Tibial nerve (tissue), 4 donors: ENCODE measurements at regions not wholly inside any gene's neighbourhood (a gene's known extent, or its start where the extent isn't known, plus 50 kb on each side); places are given as distances from the start of the nearest gene placed in this dataset.

Experiments used
- DNase-seq, 2 donors: peaks; one replicate each; pipeline ENCODE4 v3.0.0-alpha.2; 2019; ENCODE audit warnings: low spot score in 2 of 2
- H3K27ac ChIP-seq, 4 donors: fragments of 200-600 bp; sonication (generic) in 3 of 4; one replicate each; pipeline ENCODE4 v1.5.1; 2017 to 2019; ENCODE audit warnings: mild to moderate bottlenecking in 1 of 4
- H3K27me3 ChIP-seq, 2 donors: fragments of 200-600 bp; sonication (generic) in 1 of 2; one replicate each; pipeline versions ENCODE4 v1.5.1 to v1.6.0; 2017 to 2019
- H3K36me3 ChIP-seq, 3 donors: fragments of 200-600 bp; sonication (generic); one replicate each; pipeline ENCODE4 v1.5.1; 2018 to 2019
- H3K4me1 ChIP-seq, 4 donors: fragments of 200-600 bp; sonication (generic) in 3 of 4; one replicate each; pipeline ENCODE4 v1.5.1; 2017 to 2019
- H3K4me3 ChIP-seq, 4 donors: fragments of 200-600 bp; sonication (generic) in 3 of 4; one replicate each; pipeline ENCODE4 v1.5.1; 2017 to 2019; ENCODE audit warnings: mild to moderate bottlenecking in 1 of 4, moderate library complexity in 1 of 4
- H3K9me3 ChIP-seq, 4 donors: fragments of 200-600 bp; sonication (generic) in 3 of 4; one replicate each; pipeline ENCODE4 v1.5.1; 2017 to 2019
- CTCF ChIP-seq, 5 experiments: fragments of 200-600 bp in 3 of 5; fragments of 450-650 bp in 2 of 5; sonication (generic) in 3 of 5; IDR thresholded peaks; one replicate each; pipeline ENCODE4 v1.5.1; 2016 to 2019; ENCODE audit warnings: antibody characterized with exemption in 5 of 5, mild to moderate bottlenecking in 3 of 5, moderate library complexity in 2 of 5
- EP300 ChIP-seq, 2 donors: sonication (generic); formaldehyde crosslinking; IDR thresholded peaks; one replicate each; pipeline ENCODE4 v1.6.1; 2017; ENCODE audit warnings: antibody characterized with exemption in 2 of 2, mild to moderate bottlenecking in 1 of 2
- POLR2A ChIP-seq, 2 donors: fragments of 450-650 bp; IDR thresholded peaks; one replicate each; pipeline ENCODE4 v1.6.1; 2017; ENCODE audit warnings: antibody characterized with exemption in 2 of 2, mild to moderate bottlenecking in 2 of 2, moderate library complexity in 2 of 2
- WGBS, 2 donors: methylation state at CpG; one replicate each; pipeline ENCODE4 v1.1.5; 2018; 5-methylcytosine and 5-hydroxymethylcytosine counted together

DNA sequence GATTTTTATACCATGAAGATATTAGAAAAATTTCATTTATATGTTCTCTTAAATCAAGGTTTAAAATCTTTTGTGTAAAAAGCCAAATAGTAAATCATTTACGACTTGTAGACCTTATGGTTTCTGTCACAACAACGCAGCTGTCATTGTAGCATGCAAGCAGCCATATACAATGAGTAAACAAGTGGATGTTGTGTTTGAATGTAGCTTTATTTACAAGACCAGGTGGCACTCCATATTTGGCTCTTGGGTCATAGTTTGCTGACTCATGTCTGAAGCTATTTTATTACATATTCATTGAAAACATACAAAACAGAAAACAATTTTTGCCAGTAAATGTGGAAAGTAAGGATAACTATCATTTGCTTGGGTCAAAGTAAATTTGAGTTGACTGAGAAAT lies 930.8 kb downstream of the SLITRK5 start:
- H3K4me3 ChIP-seq = no peak overlapping the region
- peaks cover 0 to 8% (median 0%) of the 10 kb centered on the region in 4 donors for H3K9me3 ChIP-seq
- no peak overlapping the region for H3K27ac ChIP-seq
- WGBS, 2 donors = 77 to 81% methylated on average over 2 of the region's 2 CpGs
- no peaks in the 10 kb centered on the region for H3K36me3 ChIP-seq
- TF ChIP-seq POLR2A (IDR thresholded peaks at IDR 0.05) = no peak
- no peak for TF ChIP-seq EP300 (IDR thresholded peaks at IDR 0.05)
- no peak for TF ChIP-seq CTCF (IDR thresholded peaks at IDR 0.05)
- DNase-seq = no peak
- H3K27me3 ChIP-seq = no peaks in the 10 kb centered on the region
- H3K4me1 ChIP-seq = no peaks in the 10 kb centered on the region

DNA sequence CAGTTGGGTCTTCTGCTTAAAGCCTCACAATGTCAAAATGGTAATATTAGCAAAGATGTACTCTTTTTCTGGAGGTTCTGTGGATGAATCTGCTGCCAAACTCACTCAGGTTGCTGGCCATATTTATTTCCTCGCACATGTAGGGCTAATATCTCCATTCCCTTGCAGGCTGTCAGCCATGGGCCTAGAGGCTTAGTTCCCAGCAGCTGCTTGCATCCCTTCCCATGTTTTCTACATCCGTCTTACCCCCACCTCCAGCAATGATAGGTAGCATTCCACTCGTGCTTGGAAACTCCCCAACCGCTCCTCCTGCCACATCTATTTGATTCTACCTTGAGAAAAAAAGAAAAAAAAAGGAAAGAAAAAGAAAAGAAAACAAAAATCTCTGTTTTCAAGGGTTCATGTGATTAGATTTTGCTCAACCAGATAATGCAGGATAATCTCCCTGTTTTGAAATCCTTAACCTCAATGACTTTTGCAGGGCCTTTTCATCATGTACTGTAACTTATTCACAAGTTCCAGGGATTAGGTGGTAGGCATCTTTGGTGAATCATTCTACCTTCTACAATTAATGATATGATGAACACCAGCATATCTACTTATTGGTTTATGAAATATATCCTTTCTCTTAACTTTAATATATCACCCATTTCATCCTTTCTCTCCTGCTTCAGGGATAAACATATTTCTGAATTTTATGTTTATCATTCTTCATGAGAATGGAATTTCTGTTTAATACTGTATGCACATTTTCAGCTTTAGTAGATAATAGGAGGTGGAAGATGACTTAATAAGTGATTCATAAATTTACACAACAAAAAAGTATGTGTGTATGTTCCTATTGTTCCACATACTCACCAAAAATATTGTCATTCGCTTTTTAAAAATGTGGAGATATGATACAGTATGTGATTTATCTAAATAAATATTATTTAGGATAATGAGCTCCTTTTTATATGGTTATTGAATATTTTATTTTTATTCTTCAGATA lies 931.9 kb downstream of the SLITRK5 start:
- H3K4me3 ChIP-seq = no peak overlapping the region
- H3K27ac ChIP-seq = no peak overlapping the region
- 85 to 86% methylated on average over 5 of the region's 5 CpGs for WGBS, 2 donors
- TF ChIP-seq POLR2A (IDR thresholded peaks at IDR 0.05) (no peak), EP300 (IDR thresholded peaks at IDR 0.05) (no peak), CTCF (IDR thresholded peaks at IDR 0.05) (no peak)
- H3K4me1 ChIP-seq = no peaks in the 10 kb centered on the region
- peaks cover 0 to 7% (median 0%) of the 10 kb centered on the region in 4 donors for H3K9me3 ChIP-seq
- DNase-seq = no peak
- no peaks in the 10 kb centered on the region for H3K36me3 ChIP-seq
- H3K27me3 ChIP-seq = no peaks in the 10 kb centered on the region

DNA sequence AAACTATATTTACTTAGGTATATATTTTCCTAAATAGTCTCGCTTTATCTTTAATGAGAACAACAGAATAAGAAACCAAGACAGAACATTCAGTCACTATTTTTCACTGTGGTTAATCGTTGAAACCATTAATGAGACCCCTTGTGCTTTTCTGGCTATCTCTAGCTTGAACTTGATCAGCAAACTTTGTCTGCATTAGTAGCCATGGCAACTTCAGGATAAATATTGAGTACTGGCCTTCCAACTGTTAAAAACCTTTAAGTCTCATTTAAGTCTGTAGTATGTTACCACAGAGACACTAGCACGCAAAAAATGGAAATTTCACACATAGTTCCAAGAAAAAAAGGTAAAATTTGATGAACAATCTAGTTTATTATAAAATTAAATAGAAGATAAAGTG lies 946.0 kb downstream of the SLITRK5 start:
- TF ChIP-seq EP300 (IDR thresholded peaks at IDR 0.05) (no peak), POLR2A (IDR thresholded peaks at IDR 0.05) (no peak), CTCF (IDR thresholded peaks at IDR 0.05) (no peak)
- Histone ChIP-seq H3K9me3 (no peaks in the 10 kb centered on the region), H3K27ac (no peak overlapping the region), H3K36me3 (no peaks in the 10 kb centered on the region), H3K27me3 (no peaks in the 10 kb centered on the region), H3K4me1 (no peaks in the 10 kb centered on the region), H3K4me3 (no peak overlapping the region)
- WGBS, 2 donors = 77 to 79% methylated on average over 3 of the region's 3 CpGs
- DNase-seq = no peak

DNA sequence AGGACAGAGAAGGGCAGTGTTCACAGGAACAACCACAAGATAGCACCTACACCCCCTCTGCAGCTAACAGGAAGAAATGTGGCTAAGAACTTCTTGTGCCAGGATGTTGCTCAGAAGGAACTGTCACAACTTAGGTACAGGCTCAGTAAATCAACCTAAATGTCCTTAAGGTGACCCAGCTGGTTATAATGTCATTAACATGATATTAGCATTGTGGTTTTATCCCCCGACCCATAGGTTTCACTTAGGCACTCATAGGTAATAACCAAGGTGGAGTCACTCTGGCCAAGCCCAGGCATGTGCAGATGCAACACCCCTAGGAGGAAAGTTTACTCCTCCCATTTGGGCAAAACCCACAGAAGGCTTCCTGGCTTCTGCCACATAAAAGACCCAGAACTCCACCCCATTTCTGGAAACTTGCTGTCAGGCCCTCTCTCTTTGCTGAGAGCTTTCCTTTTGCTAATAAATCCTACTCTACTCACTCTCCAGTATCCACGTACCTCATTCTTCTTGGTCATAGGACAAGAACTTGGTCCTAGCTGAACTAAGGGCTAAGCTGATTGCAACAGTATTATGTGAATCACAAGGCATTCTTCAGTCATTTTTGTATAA lies 951.3 kb downstream of the SLITRK5 start:
- DNase-seq = no peak
- Histone ChIP-seq H3K27me3 (no peaks in the 10 kb centered on the region), H3K27ac (no peak overlapping the region), H3K4me3 (no peak overlapping the region), H3K36me3 (no peaks in the 10 kb centered on the region), H3K9me3 (peaks cover 0 to 3% (median 0%) of the 10 kb centered on the region in 4 donors), H3K4me1 (no peaks in the 10 kb centered on the region)
- 75 to 83% methylated on average over 2 of the region's 2 CpGs for WGBS, 2 donors
- TF ChIP-seq POLR2A (IDR thresholded peaks at IDR 0.05) (no peak), CTCF (IDR thresholded peaks at IDR 0.05) (no peak), EP300 (IDR thresholded peaks at IDR 0.05) (no peak)

DNA sequence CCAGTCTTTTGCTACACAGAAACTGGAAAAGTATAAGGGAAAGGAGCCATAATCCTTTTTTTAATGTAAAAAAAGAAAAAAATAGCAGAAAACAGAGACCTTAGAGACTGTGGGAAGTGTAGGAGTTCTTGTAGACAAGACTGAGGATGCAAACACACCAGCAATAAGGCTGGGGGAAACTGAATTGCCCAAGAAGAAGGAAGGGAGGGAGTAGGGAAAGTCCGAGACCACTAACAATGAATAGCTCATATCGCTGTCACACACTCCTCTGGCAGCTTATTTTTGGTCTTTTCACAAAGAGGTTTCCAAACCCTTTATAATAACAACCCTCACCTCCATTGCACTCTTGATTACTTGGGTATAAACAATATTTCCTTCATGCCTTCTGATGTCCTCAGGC lies 952.0 kb downstream of the SLITRK5 start:
- 53 to 66% methylated on average over 2 of the region's 2 CpGs for WGBS, 2 donors

More for the DNA sequence above, 952.0 kb downstream of the SLITRK5 start:
- no peaks in the 10 kb centered on the region for H3K36me3 ChIP-seq
- H3K4me1 ChIP-seq = no peaks in the 10 kb centered on the region
- no peak overlapping the region for H3K4me3 ChIP-seq
- H3K27me3 ChIP-seq = no peaks in the 10 kb centered on the region
- DNase-seq = no peak
- TF ChIP-seq POLR2A (IDR thresholded peaks at IDR 0.05) = no peak
- H3K27ac ChIP-seq = no peak overlapping the region
- peaks cover 0 to 3% (median 0%) of the 10 kb centered on the region in 4 donors for H3K9me3 ChIP-seq
